Sigmoid colon (tissue), 3 donors: ENCODE measurements at regions not wholly inside any gene's neighbourhood (a gene's known extent, or its start where the extent isn't known, plus 50 kb on each side); places are given as distances from the start of the nearest gene placed in this dataset.
"Not testable (repeated sequence)": the region's sequence is repeated elsewhere in the genome, so short reads cannot be mapped to it uniquely, and the experiment has no call there.

Experiments used
- POLR2A ChIP-seq, 2 donors: fragments of 450-650 bp; IDR thresholded peaks; one replicate each; pipeline ENCODE4 v1.6.1; 2016; ENCODE audit warnings: antibody characterized with exemption in 2 of 2, mild to moderate bottlenecking in 2 of 2, moderate library complexity in 2 of 2
- TF ChIP-seq, protein P1 (sequence below), 4 experiments: fragments of 450-650 bp in 3 of 4; fragments of 200-600 bp in 1 of 4; IDR thresholded peaks; one replicate each; pipeline ENCODE4 v1.5.1; 2016 to 2019; ENCODE audit warnings: antibody characterized with exemption in 4 of 4, mild to moderate bottlenecking in 3 of 4, moderate library complexity in 2 of 4

DNA sequence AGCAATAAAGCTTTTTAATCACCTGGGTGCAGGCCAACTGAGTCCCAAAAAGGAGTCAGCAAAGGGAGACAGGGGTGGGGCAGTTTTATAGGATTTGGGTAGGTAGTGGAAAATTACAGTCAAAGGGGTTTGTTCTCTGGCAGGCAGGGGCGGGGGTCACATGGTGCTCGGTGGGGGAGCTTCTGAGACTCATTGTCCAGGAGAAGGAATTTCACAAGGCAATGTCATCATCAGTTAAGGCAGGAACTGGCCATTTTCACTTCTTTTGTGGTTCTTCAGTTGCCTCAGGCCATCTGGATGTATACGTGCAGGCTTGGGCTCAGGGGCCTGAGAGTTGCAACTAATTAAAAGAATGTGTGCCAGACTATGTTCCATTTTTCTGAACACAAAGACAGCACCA is 147.5 kb upstream of the SCN7A start:
- not testable (repeated sequence) for TF ChIP-seq POLR2A (IDR thresholded peaks at IDR 0.05)
- TF ChIP-seq, protein P1, sequence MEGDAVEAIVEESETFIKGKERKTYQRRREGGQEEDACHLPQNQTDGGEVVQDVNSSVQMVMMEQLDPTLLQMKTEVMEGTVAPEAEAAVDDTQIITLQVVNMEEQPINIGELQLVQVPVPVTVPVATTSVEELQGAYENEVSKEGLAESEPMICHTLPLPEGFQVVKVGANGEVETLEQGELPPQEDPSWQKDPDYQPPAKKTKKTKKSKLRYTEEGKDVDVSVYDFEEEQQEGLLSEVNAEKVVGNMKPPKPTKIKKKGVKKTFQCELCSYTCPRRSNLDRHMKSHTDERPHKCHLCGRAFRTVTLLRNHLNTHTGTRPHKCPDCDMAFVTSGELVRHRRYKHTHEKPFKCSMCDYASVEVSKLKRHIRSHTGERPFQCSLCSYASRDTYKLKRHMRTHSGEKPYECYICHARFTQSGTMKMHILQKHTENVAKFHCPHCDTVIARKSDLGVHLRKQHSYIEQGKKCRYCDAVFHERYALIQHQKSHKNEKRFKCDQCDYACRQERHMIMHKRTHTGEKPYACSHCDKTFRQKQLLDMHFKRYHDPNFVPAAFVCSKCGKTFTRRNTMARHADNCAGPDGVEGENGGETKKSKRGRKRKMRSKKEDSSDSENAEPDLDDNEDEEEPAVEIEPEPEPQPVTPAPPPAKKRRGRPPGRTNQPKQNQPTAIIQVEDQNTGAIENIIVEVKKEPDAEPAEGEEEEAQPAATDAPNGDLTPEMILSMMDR (IDR thresholded peaks at IDR 0.05) = not testable (repeated sequence)
